ENCODE measurements at regions not wholly inside any gene's neighbourhood (a gene's known extent, or its start where the extent isn't known, plus 50 kb on each side); places are given as distances from the start of the nearest gene placed in this dataset.
"Not testable (repeated sequence)": the region's sequence is repeated elsewhere in the genome, so short reads cannot be mapped to it uniquely, and the experiment has no call there.

DNA sequence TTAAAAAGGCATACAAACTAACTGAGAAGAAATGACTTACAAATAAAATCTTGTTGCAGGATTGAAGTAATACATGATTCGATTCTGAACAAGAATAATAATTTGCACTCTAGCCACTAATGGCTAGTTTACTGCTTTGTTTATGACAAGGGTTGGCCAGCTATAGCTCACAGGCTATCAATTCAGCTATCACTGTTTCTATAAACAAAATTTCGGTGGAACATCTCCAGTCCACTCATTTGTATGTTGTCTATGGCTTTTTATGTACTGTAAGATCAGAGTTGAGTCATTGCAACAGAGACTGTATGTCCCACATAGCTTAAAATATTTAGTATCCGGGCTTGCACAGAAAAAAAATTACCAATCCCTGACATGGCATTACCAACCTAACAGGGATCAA is 543.7 kb upstream of the CNTNAP5 start:
- no peak for DNase-seq (ENCODE audit: low read depth)

DNA sequence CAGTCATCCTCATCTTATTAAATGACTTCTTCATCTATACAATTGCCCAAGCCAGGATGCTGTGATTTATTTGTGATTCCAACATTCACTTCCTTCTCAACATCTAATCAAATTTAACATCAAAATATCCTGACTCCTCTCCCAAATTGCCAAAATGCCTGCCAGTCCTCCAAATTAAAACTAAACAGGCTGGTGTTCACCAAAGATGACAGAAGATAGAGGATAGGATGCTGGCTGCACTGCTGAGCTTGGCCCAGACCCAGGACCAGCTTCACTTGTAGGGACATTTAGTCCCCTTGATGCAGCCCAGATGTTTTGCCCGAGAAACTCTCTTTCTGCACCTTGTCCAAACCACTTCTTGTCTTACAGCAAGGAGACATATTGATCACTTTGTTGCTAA is 540.0 kb upstream of the CNTNAP5 start:
- DNase-seq (ENCODE audit: low read depth): no peak

DNA sequence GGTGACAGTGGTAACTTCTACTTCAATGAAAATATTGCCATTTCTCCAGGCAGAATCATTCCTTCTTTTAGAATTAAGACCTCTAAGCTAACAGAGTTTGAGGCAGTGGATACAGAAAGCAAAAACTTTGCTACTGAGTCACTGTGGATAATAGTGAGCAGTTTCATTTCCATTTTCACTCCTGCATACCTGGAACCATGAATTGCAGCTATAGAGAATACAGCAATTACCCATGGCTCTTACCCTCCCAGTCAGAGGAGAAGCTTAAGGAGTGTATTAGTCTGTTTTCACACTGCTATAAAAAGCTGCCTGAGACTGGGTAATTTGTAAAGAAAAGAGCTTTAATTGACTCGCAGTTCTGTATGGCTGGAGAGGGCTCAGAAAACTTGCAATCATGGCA is 531.4 kb upstream of the CNTNAP5 start:
- DNase-seq (ENCODE audit: low read depth): no peak

DNA sequence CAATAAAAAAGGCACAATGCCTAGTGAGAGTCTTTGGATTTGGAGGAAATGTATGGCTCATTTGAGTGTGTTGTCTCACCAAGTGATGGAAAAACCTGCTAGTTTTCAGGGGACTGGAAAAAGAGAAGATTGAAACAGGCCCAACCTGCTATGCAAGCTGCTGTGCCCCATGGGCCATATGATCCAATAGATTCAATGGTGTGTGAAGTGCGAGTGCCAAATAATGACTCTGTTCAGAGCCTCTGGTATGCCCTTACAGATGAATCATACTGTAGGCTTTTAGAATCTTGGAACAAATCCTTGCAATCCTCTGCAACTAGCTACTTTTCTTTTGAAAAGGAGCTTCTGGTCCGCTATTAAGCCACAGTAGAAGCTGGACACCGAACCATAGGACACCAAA is 529.8 kb upstream of the CNTNAP5 start:
- DNase-seq (ENCODE audit: low read depth): no peak

DNA sequence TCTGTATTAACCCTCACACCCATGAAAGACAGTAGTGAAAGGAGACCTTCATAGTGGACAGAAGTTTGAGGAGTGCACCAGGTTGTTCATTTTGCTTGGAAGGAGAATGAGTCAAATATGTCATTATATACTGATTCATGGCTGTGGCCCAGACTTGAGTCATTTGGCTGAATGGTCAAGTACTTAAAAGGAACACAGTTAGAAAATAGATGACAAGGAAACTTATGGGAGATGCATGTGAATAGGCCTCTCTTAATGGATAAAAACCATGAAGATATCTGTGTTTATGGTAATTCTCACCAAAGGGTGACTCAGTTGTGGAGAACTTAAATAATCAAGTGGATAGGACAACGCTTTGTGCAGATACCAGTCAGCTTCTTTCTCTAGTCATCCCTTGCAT is 524.7 kb upstream of the CNTNAP5 start:
- no peak for DNase-seq (ENCODE audit: low read depth)

DNA sequence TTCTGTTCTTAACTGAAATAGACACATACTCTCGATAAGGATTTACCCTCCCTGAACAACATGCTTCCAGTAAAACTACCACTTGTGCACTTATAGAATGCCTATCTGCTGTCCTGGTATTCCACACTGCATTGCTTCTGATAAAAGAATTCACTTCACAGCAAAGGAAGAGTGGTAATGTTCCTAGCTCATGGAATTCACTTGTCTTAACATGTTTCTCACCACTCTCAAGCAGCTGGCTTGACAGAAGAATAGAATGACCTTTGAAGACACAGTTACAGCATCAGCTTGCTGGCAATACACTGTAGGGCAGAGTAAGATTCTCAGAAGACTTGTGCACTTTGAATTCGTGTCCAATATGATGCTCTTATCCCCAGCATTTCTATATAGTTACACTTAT is 524.1 kb upstream of the CNTNAP5 start:
- no peak for DNase-seq (ENCODE audit: low read depth)

DNA sequence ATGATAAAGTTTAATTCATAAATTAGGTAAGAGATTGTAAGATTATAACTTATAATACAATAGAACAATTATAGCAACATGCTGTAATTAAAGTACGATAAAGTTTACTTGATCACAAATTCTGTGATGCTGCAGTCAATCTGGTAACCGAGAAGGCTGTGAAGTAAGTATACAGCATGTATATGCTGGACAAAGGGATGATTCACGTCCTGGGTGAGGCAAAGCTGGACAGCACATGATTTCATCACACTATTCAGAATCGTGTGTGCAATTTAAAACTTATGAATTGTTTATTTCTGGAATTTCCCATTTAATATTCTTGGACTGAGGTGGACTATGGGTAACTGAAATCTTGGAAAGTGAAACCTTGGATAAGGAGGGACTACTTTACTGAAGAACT is 522.2 kb upstream of the CNTNAP5 start:
- DNase-seq (ENCODE audit: low read depth): no peak

DNA sequence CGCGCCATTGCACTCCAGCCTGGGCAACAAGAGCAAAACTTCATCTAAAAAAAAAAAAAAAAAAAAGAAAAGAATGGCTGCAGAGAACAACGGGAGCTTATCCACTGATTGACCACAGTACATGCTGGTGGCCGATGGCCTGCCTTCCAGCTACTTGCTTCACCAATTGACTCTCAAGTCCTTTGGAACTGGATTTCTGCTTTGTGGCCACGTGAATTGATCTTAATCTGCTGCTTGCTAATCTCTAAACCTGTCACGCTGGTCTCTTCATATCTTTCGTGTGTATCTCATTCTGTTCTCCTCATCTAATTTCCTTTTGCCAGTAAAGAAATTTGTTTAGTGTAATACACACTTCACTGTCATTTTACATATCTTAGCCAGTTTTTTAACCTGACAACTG is 512.5 kb upstream of the CNTNAP5 start:
- DNase-seq (ENCODE audit: low read depth): no peak

DNA sequence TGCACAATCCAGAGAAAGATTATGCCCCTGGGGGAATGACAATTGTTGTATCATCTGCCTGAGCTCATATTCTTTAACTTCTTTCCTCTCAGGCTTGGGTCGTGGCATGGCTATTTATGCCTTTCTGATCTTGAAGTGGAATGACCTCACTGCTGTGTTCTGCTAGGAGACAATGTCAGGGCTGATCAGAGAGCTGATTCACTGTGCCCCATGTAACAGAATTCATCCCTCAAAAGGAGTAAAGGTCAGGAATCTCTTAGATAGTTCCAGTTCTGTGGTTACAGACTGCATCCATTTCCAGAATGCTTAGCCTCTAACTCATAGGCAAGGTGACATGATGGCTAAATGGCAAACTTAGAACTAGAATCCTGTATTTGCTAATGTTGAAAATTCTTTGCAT is 511.7 kb upstream of the CNTNAP5 start:
- no peak for DNase-seq (ENCODE audit: low read depth)

DNA sequence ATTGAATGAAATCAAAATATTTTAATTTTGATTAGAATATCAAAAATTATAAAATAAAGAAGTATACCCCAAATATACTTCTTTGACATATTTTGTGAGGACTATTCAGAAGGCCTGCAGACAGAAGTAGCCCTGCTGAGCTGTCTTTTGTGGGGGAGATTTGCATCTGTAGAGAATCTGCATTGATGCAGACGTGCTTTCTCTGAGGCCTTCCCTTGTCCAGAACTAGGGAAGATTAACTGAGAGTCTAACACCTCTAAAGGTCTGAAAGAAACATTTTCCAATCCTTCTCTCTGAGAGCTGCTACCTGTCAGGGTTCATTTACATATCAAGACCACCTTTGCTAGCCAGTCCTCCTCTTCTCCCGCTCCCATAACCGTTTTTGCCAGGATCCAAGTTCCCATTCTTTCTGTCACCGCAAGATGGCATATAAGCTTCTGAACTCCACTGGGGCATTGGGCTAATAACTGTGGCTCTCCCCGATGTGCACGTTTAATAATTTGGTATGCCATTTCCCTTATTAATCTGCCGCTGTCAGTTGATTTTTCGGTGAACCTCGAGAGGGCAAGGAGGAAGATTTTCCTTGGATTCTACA is 510.4 kb upstream of the CNTNAP5 start:
- DNase-seq (ENCODE audit: low read depth): no peak

DNA sequence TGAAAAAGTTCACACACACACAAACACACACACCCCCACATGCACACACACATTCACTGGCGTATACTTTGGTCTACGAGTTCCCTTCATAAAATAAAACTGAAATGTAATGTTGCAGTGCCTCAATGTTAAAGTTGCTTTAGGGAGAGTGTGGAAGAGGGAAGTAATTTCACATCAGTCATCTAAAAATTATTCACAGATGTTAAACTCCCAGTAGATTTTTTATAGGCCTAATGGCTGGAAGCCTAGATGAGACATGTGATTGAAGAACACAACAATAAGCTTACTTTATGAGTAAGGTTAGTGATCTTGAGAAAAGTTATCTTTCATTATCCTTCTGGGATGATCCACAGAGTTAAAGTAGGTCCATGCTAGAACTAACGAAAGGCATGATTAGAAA is 506.7 kb upstream of the CNTNAP5 start:
- DNase-seq (ENCODE audit: low read depth): no peak

DNA sequence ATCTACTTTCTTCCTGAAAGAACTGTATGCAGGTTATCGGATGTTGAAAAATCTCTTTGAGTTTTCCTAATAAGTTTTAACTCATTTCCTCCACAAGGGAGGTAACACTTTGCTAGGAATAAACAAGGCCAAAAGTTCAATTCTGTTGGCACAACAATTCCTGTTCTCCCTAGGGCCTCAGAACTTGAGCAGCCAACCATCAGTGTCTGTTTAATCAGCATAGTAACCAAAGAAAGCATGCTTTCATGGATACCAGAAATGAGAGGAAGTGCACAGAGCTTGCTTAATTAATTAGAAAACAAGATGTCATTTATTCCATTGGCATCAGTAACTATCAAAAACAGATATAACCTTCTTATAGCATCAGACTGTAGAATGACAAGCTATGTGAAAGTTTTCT is 503.2 kb upstream of the CNTNAP5 start:
- DNase-seq (ENCODE audit: low read depth): no peak

DNA sequence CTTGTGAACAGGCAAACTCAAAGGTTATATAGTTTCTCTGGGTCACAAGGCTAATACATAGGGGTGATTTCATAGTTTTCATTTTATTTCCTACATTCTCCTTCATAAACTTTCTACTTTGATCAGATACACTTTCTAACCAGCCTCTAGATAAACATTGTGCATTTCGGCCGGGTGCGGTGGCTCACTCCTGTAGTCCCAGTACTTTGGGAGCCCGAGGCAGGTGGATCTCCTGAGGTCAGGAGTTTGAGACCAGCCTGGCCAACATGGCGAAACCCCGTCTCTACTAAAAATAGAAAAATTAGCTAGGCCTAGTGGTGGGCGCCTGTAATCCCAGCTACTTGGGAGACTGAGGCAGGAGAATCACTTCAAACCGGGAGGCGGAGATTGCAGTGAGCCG is 502.6 kb upstream of the CNTNAP5 start:
- DNase-seq (ENCODE audit: low read depth): not testable (repeated sequence)

DNA sequence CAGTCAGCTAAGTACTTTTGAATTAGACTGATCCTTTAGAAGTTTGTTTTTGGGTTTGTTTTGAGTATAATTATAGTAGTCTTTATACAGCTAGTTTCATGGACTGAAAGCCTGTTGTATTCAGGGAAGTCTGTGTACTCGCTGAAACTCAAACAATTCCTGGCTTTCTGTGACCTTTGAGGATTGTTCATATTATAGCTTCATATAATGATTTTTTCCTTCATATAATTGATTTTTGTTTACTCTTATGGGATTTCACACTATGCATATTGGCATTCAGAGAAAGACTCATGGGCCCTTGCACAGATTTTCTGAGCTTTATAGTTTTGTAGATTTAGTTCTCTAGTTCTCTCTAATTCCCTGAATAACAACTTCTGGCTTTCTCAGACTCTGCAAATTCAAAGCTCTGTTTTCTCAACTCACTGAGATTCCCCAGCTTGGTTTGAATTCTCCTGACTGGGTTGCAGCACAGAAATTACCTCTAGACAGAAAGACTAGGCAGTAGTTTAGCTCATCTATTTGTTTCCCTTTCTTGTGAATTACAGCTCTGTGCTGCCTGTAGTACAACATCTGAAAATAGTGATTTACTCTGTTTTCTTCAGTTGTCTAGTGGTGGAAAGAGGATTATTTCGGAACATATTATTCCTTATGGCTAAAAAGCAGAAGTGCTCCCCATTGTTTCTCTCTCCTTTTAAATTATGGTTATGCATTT is 495.9 kb upstream of the CNTNAP5 start:
- DNase-seq (ENCODE audit: low read depth): no peak

DNA sequence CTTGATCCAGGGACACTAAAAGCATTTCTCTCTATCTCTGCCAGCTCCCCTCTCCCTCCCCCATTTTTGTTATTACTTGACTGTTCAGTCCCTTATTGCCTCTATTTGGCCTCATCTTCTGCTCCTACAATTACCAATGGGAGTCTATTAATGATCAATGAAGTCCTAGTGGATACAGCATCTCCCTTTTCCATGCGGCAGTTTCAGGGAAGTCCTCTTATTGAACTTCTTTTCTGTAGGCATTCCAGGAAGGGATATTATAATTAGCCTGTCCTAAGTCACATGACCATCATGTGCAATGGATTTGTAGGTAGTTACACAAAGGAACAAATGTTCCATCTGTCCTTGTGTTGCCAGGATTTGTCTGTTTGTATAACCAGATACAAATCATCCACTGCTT is 495.1 kb upstream of the CNTNAP5 start:
- DNase-seq (ENCODE audit: low read depth): no peak

DNA sequence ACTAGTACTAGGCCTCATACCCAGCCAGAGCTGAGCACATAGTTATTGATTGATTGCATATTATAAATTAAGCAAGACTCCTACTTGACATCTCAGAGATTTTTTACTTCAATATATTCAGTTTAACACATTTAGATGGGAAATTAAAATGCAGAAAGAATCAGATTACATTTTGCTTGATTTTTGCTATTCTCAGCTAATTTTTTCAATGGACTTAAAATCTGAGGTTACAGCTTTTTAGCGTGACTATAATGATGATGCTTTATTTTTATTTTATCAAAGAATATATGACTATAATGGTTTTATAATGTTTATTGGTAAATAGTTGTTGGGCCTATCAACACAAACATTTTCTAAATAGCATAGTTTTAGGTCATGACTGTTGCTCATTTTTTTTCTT is 493.0 kb upstream of the CNTNAP5 start:
- no peak for DNase-seq (ENCODE audit: low read depth)

DNA sequence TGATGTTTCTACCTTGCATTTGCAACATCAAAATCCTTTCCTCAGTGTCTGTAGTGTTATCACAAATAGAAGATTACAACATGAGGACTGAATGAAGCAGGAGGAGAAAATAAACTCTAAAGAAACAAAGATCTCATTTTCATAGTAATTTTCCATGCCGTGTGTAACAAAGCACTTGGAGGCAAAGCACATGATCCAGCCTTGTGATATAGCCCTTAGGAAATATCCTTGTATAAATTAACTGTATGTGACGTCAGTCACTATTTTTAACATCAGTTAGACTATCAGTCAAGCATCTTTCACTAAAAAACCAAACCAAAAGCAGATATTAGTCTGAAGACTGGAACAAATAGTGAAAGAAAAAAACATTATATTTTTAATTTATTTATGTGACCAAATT is 492.1 kb upstream of the CNTNAP5 start:
- no peak for DNase-seq (ENCODE audit: low read depth)

DNA sequence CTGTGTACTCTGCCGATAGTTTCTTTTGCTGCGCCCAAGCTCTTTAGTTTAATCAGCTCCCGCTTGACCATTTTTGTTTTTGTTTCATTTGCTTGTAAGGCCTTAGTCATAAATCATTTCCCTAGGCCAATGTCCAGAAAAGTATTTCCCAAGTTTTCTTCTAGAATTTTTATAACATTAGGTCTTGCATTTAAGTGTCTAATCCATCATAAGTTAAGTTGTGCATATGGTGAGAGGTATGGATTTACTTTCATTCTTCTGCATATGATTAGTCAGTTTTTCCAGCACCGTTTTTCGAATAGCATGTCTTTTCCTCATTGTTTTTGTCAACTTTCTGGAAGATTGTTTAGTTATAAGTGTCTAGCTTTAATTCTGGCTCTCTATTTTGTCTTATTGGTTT is 484.8 kb upstream of the CNTNAP5 start:
- DNase-seq (ENCODE audit: low read depth): no peak

DNA sequence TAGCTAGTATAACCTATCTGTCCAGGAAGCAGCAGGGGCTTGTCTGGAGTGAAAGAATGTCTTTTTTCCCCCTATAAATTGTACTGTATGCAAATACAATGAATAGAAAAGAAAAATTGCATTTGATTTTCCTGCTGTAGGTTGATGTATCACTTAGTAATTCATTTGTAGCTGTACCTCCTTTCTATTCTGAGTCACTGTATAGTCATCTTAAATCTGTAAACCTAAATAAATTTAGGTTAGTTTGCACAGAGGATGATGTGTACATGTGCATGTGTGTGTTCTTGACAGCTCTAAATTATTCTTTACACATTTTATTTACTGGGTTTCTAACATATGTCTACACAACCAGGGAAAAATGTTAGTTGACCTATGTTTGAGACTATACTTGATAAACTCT is 478.7 kb upstream of the CNTNAP5 start:
- DNase-seq (ENCODE audit: low read depth): no peak

DNA sequence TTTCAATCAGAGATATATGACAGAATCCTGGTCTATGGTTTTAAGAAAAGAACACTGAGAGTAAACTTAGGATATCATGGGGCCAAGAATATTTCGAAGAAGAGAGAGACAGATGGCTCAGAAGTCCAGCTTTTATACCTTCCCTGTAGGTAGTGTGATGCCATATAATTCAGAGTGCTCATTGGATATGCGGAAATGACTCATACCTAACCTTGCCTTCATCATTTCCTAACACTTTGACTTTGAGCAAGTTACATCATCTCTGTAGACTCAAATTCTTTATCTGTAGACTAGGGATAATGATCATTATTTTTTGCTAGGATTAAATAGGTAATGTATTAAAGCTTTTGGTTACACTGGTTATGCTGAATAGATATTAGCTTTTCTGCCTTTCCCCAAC is 461.6 kb upstream of the CNTNAP5 start:
- no peak for DNase-seq (ENCODE audit: low read depth)

DNA sequence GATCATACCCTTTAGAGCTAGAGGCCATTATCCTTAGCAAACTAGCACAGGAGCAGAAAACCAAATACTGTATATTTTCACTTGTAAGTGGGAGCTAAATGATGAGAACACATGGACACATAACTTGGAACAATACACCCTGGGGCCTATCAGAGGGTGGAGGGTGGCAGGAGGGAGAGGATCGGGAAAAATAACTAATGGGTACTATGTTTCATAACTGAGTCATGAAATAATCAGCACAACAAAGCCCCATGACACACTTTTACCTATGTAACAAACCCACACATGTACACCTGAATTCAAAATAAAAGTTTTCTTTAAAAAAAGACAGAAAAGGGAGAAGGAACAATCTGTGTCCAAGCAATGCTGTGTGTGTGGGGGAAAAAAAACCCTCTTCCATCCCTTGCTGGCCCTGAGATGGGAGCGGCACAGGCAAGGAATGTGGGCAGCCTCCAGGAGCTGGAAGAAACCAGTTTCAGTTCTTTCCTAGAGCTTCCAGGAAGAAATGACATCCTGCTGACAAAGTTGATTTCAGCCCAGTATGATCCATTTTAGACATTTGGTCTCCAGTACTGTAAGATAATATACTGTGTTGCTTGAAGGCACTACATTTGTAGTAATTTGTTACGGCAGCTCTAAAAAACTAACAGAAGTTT is 458.7 kb upstream of the CNTNAP5 start:
- no peak for DNase-seq (ENCODE audit: low read depth)

DNA sequence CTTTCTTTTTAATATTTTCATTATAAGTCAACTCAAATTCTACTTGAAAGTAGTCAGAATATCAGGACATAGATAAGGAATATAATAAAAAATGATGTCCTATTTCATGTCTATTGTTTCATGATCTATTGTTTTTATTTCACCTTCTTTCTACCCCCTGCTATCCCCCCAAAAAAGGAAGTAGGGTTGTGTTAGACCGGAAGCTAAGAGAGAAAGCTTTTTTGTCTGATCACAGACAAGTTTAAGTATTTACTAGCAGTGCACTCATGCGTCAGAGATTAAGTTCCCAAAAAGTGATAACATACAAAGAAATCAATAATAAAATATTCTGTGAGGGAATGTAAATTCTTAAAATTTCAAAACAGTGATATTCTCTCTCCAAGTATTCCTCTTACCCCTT is 447.1 kb upstream of the CNTNAP5 start:
- DNase-seq (ENCODE audit: low read depth): no peak

DNA sequence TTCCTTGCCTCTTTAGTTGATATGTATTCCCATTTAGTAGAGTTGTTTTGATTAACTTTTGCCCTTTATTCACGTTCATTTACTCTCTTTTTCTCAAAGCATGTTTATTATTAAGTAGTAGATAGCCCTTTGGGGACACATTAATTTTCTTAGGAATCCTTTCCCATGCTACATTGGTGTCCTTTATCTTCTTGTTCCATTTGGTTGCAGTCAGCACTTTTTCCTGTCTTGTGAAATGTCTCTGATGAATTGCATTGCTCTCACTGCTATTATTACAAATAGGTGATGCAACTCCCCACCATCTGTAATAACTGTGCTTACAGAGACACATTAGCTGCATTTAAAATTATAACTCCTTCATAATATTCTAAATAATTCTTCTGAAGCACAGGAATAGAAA is 428.5 kb upstream of the CNTNAP5 start:
- no peak for DNase-seq (ENCODE audit: low read depth)

DNA sequence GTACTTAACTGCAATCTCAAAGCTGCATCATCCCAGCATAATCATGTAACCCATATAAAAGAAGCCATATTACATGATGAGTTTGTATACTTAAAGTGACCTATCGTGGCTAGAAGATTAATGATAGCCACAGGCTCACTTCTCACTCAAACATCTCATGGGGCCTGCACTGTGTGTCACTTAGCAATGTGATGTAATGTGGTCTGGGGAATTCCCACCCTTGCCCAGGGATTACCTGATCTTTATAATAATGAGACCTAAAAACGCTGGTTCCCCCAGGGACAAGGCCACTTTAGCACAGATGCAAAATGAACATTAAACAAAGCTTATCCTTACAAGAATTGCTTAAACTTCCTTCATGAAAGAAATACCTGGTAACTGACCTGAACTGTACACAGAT is 427.1 kb upstream of the CNTNAP5 start:
- DNase-seq (ENCODE audit: low read depth): no peak

All from stromal cell of bone marrow (primary cell).